NCI-H2029 treated with DMSO at 0.1 percent for 48 hours (cell line): ENCODE measurements at regions not wholly inside any gene's neighbourhood (a gene's known extent, or its start where the extent isn't known, plus 50 kb on each side); places are given as distances from the start of the nearest gene placed in this dataset.
"Not testable (repeated sequence)": the region's sequence is repeated elsewhere in the genome, so short reads cannot be mapped to it uniquely, and the experiment has no call there.

Source experiments
- DNase-seq: peaks from one replicate; lab custom pipeline; 2025; lab: John Stamatoyannopoulos, UW

DNA sequence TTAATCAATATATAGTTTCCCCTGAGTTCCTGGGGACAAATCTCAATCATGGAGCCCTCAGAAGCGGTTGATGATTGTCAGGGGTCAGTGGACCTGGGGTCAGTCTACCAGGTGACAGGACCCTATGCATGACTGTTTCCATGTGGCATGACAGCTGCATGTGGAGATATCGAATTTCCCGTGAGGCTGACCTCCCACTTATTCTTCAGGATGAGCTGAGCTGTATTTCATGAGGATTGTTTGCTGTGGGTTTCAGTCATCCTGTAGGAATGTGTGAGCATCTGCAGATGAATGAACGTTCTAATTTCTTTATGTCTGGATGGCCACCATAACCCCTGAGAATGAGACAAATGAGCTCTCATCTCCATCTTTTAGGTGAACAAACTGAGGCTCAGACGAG, 93.0 kb upstream of the HES1 start:
- no peak for DNase-seq

DNA sequence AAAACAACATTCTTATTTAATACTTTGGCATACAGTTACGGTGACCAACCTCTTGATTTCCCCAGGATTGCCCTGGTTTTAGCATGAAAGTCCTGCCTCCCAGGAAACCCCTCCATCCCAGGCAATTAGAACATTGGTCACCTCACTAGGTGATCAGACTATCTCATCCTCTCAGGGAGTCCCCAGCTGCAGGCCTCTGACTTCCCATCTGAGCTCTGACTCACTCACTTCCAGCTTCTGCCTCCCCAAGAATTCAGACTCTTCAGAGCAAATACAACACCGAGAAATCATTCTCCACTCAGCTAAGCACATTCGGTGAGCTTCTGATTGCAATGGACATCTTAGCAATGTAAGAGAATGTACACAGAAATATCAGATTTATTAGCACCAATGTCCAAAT, 92.4 kb upstream of the HES1 start:
- no peak for DNase-seq

DNA sequence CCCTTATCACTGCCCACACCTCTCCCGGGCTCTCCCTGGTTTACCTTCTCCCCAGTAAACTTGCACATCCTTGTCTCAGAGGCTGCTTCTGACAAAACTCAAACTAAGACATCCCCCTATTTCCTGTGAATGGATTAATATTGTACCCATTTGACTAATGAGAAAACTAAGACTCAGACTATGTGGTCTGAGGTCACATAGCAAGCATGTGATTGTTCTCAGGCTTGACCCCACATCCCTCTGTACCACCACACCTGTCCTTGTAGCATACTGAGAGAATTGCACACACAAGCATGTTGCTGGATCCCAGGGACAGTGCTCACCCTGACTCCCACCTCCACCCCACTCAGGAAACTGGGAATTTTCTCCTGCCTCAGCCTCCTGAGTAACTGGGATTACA, 90.7 kb upstream of the HES1 start:
- DNase-seq, result no peak

DNA sequence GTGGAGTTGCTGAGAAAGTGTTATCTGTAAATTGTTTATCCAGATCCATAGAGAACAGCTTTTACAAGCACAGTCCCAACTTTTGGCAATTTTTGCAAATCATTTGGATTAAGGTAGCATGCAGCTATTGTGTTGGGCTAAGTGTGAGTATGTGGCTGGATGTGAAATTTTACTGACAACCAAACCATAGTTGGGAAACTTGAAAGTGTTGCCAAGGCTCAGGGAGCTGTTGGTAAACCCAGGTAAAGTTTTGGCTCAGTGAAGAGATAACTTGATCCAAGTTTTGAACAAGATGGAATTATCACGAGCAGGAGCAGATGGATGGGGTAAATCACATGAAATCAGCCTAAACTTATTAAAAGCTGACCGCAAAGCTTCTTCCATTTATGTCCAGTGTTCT, 90.0 kb upstream of the HES1 start:
- no peak for DNase-seq

DNA sequence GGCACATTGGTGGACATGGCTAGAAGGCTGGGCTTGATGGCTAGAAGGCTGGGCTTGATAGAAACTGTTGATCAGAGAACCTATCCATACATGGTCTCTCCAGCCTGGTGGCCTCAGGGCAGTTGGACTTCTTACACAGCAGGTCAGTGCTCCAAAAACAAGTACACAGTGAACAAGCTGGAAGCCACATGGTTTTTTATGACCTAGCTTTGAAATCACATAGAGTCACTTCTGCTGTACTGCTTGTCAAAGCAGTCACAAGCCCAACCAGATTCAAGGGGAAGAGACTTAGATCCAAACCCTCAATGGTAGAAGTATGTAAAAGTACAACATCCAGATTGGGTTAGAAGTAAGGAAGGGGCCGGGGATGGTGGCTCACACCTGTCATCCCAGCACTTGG, 89.4 kb upstream of the HES1 start:
- DNase-seq, result no peak

DNA sequence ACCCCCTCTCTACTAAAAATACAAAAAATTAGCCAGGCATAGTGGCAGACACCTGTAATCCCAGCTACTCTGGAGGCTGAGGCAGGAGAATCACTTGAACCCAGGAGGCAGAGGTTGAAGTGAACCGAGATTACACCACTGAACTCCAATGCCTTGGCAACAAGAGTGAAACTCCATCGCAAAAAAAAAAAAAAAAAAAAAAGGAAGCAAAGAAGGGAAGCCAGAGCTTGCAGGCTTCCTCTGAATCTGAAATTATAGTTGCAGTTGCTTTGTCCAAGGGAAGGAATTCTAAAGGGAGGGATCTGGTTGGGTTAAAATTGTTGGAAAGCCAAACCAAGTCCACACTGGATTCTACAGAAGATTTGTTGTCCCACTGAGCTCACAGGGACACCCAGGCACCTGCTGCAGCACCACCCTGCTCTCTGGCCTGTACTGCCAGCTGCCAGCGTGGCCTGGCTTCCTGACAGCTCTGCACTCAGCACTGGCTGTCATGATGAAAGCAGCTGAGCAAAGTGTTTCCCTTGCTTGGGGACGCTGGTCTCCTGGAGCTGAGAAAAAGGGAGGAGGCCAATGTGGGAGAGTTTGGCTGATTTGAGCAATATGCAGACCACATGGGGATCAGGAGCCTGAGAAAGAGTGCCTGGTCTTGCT, 88.8 kb upstream of the HES1 start:
- peak; percentile 69 for DNase-seq

DNA sequence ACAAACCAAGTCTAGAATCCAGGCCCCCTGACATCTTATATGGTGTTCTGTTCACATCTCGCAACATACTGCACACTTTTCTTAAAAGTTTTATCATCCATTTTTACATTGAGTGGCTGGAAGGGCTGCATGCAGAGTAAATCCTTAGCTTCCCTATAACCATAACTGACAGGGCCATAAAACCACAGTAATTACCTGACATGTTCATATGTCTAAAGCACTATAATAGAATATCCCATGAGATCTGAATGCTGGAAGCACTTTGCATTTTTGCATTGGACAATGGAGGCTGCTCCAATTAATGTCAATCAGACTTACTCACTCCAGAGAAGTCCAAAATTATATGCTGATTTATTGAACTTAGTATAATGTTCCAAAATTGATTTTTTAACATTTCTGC, 86.6 kb upstream of the HES1 start:
- DNase-seq, result no peak

DNA sequence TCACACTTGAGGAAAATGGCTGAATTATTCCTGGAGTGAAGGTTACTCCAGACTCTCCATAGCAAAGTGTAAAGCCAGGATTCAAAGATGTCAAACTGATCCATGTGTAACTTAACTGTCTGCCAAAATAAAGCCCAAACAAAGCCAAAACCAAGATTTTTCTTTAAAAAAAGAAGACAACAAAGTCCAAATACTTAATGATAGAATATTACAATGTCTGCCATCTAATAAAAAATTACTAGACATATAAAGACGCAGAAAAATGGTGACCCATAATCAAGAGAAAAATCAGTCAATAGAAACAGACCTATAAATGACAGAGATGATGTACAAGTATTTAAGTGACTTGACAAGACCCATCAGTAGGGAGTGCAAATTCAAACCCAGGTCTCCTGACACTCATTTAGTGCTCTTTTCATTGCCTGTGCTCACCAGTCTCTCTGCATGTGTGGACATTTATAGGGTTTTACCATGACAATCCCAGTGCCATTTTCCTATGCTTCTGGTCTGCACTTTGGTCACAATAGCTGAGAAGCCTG, 85.1 kb upstream of the HES1 start:
- DNase-seq, result no peak

DNA sequence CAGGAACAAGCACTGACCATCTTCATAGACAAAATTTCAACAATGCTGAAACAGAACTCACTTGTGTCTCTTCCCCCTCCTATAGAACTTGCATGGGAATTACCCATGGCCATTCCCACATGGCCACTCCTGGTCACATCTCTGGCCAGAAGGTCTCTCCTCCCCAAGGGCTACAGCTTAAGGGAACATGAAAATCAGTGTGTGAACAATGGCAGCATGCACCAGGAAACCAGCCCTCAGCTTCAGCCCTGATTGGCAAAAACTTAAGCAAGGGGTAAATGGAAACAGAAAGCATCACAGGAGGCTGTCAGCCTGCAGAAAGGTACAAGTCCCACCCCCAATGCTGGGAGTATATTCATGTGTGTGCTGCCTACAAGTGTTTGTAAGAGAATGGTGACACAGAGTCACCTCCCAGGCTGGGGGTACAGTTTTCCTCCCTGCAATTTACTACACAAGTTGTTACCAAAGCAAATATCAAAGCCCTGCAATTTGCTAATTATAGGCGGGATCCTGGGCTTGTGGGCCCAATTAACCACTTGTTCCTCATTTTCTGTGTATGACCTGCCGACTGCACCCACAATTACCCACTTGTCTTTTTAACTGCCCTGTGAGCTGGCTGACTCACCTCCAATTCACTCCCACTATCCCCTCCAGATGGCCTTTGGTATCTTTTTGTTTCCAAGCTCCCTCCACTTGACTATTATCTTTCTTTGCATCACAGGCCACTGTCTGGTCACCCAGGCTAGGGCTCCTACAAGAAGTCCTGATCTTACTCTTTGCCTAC, 84.4 kb upstream of the HES1 start:
- DNase-seq, result no peak

DNA sequence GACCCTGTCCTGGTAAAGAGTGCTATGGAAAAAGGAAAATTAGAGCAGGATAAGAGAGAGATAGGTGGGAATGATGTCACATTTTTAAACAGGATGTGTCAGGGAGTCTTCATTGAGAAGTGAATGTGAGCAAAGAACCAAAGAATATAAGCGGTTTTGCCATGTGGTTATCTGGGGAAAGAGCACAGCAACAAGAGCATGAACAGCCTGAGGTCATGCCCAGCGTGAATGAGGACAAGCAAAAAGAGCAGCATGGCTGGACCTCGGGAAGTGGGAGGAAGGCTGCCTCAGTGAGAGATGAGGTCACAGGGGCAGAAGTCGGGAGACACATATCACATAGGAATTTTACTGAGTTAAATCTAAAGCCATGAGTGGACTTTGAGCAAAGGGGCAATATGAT, 82.8 kb upstream of the HES1 start:
- DNase-seq, result no peak

DNA sequence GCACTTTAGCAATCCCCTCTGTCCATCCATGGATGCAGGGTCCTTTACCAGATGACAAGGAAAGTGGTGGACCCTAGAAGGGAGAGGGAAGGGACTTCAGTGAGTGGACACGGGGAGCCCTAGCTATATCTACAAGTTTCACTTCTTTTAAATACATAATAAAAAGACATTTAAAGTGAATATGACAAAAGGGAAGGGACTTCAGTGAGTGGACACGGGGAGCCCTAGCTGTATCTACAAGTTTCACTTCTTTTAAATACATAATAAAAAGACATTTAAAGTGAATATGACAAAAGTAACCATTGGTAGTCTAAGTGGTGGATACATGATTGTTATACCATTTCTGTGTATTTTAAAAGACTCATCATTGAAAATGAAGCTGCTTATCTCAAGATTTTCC, 81.9 kb upstream of the HES1 start:
- no peak for DNase-seq

DNA sequence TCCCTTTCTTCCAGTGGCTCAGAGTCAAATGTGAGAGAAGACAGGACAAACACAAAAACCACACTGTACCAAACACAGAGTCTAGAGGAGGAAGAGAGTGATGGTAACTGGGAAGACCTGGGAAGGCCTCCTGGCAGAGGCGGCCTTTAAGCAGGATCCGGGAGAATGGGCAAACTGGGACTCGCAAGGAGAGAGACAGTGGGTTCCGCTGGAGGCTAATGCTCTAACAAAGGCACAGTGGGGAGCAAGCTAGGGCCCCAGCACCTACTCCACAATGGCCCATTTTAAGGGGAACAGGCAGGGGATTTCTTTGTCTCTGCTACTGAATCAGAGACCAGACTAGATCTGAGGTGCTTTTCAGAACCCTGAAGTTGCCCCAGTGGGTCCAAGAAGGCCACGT, 81.4 kb upstream of the HES1 start:
- no peak for DNase-seq

DNA sequence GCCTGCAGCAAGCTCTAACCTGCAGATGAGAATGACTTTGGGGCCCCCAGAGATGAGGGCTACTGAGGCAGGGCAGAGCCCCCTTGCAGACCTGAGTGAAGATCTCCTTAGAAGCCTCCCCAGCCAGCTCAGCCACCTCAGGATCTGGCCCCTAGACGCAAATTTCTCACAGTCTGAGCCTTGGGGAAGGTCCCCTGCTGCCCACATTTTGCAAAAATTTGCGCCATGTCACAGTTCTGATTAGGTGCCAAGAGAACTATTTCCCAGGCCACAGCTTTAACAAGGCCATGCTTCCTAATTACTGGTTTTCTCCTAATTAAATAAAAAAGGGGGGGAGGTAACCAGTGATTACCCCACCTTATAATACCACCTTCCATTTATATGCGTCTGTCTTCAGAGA, 81.0 kb upstream of the HES1 start:
- no peak for DNase-seq

DNA sequence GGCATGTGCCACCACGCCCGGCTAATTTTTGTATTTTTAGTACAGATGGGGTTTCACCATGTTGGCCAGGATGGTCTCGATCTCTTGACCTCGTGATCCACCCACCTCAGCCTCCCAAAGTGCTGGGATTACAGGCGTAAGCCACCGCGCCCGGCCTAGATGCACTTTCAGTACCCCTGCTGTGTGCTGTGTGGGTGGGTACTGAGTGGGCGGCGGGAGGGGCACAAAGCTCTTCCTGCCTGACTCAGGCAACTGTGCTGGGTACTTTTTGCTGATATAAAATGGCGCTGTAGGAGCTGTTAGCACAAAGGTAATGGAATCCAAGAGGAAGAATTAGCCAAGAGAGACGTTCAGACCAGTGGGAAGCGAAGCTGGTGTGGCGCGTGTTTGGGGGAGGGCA, 79.6 kb upstream of the HES1 start:
- DNase-seq, result not testable (repeated sequence)

DNA sequence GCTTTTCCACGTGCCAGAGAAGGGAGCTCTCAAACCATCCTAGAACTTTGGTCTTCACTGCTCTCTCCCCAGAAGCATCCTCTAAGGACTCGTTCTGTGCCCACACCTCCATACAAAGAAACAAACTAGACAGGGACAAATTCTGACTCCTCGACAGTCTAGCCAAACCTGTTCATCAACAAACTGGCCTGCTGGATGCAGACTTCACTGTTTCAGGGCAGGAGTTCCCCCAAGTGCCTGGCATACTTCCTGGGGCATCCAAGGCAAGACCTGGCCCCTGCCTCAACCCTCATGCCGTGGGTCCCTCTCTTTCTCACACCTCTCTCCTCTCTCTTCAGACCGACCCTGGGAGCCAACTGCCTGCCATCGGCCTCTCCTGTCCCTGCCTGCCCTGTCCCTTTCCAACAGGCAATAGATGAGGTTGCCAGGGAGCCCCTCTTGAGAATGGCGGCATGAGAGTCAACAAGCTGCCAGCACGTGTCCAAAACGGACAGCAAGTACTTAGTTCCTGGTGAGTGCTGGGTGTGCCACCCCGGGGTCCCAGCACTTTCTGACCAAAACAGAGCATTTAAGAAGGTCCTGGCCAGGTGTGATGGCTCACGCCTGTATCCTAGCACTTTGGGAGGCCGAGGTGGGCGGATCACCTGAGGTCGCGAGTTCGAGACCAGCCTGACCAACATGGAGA, 79.1 kb upstream of the HES1 start:
- DNase-seq, result no peak

DNA sequence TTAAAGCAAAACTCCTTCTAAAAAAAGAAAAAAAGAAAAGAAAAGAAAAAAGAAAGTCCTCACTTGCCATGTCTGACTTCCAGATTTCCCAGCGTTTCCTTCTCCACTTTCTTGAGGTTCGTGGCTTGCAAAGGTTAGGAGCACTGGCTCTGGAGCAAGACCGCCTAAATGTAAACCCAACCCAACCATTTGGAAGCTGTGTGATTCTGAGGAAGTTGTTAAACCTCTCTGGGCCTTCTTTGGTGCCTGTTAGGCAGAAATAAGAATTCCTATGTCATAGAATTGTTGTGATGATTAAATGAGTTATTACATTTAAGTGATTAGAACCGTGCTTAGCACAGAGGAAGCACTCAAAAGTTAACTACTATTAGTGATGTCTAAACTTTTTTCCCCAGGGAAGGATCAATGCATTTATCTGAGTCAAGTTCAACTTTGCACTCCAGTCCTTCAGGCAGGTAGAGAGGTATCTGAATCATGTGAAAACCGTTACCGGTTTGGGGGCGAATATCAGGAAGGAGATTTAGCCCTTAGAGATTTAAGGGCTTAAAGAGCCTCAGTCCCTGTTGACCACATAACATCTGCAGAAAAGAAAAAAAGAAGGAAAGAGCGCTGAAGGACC, 78.3 kb upstream of the HES1 start:
- DNase-seq, result no peak

DNA sequence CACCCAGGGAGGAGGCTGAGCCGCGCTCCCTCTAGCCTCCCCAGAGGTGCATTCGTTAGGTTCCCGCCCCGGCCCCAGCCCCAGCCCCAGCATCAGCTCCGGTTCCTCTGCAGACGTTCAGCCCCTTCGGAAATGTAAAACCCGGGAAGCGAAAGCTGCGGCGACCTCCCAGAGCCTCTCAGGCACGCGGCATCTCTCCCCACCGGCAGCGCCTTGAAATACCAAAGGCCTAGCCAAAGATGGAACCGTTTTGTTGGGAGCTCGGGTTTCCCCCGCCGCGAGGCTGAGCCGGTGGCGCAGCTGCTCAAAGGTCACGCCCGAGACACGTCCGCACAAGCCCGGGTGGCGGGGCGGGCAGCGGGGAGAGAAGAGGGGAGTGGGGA, 77.8 kb upstream of the HES1 start:
- DNase-seq, result peak; percentile 35

DNA sequence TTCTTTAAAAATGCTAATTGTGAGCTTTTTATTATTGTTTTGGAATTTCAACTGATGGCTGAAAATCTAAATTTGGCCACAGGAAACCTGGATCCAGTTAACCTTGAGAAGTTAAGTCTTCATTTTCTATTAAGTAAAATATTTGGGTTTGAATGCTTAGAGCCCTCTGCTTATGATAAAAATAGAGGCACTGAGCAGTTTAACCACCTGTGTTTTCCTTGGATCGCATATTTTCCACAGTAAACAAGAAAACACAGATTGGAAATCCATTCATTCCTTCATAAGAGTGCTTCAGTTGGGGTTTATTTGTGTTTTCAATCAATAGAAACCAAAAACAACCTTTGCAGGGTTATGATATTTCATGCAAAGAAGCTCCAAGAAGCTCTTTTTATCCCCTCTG, 77.2 kb upstream of the HES1 start:
- no peak for DNase-seq

DNA sequence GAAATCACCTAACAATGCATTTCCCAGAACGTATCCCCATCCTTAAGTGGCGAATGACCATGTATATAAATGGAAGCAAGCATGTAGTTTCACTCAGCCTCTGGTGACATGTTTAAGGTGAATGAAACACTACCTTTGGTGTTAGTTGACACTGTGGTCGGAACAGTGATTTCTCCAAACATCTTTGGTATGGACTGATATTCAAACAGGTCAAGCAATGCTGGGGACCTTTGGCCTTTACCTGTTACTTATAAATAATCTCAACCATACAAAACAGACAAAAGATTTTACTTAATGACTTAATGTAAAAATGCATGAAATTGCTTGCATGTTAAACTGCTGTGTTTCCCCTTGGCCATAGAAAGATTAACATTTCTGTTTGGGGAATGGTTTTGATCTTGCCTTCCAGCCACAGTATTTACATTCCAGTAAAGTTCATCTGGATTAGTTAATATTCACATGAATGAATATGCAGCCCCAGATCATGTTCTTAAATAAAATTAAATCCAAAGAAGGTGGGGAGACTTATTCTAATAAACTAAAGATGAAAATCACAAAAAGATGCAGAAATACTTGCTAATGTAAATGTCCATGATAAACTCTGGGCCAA, 74.4 kb upstream of the HES1 start:
- DNase-seq, result no peak

DNA sequence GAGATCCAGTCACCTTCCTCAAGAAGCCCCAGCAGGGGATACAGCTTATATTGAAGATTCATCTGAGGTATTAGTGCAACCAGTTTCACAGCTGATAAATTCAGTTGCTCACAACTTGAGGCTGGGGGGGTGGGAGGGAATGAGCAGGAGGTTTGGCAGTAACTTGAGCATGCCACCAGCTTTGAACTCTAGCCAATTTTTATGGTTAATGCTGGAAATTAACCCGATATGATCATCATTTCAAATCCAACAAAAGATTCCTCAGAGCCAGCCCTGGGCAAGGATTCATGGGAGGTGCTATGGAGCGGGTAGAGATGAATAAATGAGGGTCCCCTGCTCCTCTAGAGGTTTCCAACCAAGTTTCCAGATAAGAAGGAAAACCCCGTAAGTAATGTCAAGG, 73.1 kb upstream of the HES1 start:
- no peak for DNase-seq

DNA sequence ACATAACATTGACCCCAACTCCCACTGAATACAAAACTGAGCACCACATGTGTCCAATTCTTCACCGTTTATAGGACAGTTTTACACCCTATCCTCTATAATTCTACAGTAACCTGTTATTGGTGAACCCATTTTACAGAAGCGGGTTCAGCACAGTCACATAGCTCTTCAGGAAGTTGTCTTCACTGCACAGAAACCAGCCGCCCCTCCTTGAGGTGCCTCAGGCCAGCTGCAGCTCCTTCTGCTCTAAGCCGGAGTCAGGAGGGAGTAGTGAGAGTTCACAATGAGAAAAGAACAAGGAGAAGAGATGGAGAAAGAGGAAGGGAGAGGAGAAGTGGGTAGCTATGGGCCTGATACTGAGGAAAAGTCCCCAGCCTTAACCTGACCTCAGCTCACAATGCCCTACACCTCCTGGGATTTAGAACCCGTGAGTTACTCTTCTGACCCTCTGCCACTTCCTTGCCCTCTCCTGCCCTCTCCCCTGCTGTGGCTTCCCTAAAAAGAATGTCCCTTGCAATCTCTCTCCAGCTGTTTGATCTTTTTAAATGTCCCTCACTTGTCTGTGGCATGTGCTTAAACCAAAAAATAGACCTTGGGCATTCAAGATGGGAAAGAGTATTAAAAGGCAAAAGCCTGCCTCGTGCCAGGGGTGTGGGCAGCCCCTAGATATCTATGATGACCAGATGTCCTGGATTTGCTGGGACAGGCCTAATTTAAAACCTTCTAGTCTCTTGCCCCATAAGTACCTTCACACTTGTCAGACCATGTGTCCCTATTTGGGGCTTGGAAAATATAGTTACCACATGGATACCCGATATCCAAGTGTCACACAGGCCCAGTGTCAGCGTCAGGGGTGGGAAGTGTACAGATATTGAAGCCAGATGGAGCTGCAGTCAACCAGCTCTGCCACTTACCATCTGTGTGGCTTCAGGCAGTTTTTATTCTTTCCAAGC, 71.3 kb upstream of the HES1 start:
- no peak for DNase-seq
